Gastroesophageal sphincter (tissue), 4 donors: ENCODE measurements at regions not wholly inside any gene's neighbourhood (a gene's known extent, or its start where the extent isn't known, plus 50 kb on each side); places are given as distances from the start of the nearest gene placed in this dataset.
"Not testable (repeated sequence)": the region's sequence is repeated elsewhere in the genome, so short reads cannot be mapped to it uniquely, and the experiment has no call there.

Experiments used
- ATAC-seq: fragments of 150-250 bp; one replicate; pipeline ENCODE4 v1.9.1; 2016; ENCODE audit warnings: mild to moderate bottlenecking, moderate library complexity
- H3K27ac ChIP-seq, 4 donors: fragments of 200-600 bp; sonication (generic) in 3 of 4; 1 replicate in 3 of 4; 2 replicates in 1 of 4; pipeline ENCODE4 v1.5.1; 2016 to 2019
- H3K27me3 ChIP-seq: fragments of 200-600 bp; sonication (generic); one replicate; pipeline ENCODE4 v1.5.1; 2019
- H3K36me3 ChIP-seq, 2 donors: fragments of 200-600 bp; sonication (generic); one replicate each; pipeline ENCODE4 v1.5.1; 2019; ENCODE audit warnings: control low read depth in 1 of 2
- H3K4me1 ChIP-seq, 3 donors: fragments of 200-600 bp; sonication (generic); 1 replicate in 2 of 3; 2 replicates in 1 of 3; pipeline ENCODE4 v1.5.1; 2016 to 2019; ENCODE audit warnings: control low read depth in 2 of 3
- H3K4me3 ChIP-seq, 2 donors: fragments of 200-600 bp; sonication (generic); one replicate each; pipeline ENCODE4 v1.5.1; 2019; ENCODE audit warnings: mild to moderate bottlenecking in 1 of 2, moderate library complexity in 1 of 2
- H3K9me3 ChIP-seq, 3 donors: fragments of 200-600 bp; sonication (generic); one replicate each; pipeline ENCODE4 v1.5.1; 2017 to 2019; ENCODE audit warnings: control low read depth in 2 of 3
- EP300 ChIP-seq: sonication (generic); formaldehyde crosslinking; IDR thresholded peaks from one replicate; pipeline ENCODE4 v1.6.1; 2017; ENCODE audit warnings: antibody characterized with exemption, mild to moderate bottlenecking
- POLR2A ChIP-seq, 2 donors: fragments of 450-650 bp; IDR thresholded peaks; one replicate each; pipeline ENCODE4 v1.6.1; 2017; ENCODE audit warnings: antibody characterized with exemption in 2 of 2, mild to moderate bottlenecking in 2 of 2, moderate library complexity in 1 of 2
- POLR2AphosphoS5 ChIP-seq: sonication (generic); formaldehyde crosslinking; IDR thresholded peaks from one replicate; pipeline ENCODE4 v1.6.1; 2017; ENCODE audit warnings: antibody characterized with exemption
- WGBS, 2 donors: methylation state at CpG; one replicate each; pipeline ENCODE4 v1.1.5; 2018; ENCODE audit warnings: low coverage in 1 of 2; 5-methylcytosine and 5-hydroxymethylcytosine counted together
- TF ChIP-seq, protein P1 (sequence below), 4 experiments: fragments of 200-600 bp in 2 of 4; fragments of 450-650 bp in 2 of 4; sonication (generic) in 1 of 4; IDR thresholded peaks; one replicate each; pipeline ENCODE4 v1.5.1; 2017 to 2019; ENCODE audit warnings: antibody characterized with exemption in 4 of 4, mild to moderate bottlenecking in 2 of 4, moderate library complexity in 2 of 4

DNA sequence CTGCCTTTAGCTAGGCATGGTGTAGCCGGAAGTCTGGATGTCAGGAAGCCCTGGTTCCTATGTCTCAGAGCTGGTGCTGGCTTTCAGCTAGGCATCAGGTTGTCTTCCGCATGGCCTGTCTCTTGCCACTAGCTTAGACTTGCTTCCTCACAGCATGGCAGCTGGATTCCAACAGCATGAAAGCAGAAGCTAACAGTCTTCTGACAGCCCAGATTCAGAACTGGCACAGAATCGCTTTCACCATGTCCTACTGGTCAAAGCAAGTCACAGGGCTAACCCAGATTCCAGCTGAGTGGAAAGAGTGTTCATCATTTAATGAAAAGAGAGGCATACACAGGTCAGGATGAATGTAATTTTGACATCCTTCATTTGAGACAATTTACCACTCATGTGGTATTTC is 1050.5 kb downstream of the ROBO2 start:
- Histone ChIP-seq H3K27ac (no peak overlapping the region), H3K9me3 (no peaks in the 10 kb centered on the region), H3K27me3 (no peaks in the 10 kb centered on the region), H3K4me3 (no peak overlapping the region), H3K4me1 (no peaks in the 10 kb centered on the region), H3K36me3 (no peaks in the 10 kb centered on the region)
- TF ChIP-seq POLR2AphosphoS5 = no peak
- TF ChIP-seq EP300 = no peak
- TF ChIP-seq, protein P1, sequence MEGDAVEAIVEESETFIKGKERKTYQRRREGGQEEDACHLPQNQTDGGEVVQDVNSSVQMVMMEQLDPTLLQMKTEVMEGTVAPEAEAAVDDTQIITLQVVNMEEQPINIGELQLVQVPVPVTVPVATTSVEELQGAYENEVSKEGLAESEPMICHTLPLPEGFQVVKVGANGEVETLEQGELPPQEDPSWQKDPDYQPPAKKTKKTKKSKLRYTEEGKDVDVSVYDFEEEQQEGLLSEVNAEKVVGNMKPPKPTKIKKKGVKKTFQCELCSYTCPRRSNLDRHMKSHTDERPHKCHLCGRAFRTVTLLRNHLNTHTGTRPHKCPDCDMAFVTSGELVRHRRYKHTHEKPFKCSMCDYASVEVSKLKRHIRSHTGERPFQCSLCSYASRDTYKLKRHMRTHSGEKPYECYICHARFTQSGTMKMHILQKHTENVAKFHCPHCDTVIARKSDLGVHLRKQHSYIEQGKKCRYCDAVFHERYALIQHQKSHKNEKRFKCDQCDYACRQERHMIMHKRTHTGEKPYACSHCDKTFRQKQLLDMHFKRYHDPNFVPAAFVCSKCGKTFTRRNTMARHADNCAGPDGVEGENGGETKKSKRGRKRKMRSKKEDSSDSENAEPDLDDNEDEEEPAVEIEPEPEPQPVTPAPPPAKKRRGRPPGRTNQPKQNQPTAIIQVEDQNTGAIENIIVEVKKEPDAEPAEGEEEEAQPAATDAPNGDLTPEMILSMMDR (IDR thresholded peaks at IDR 0.05) = no peak
- no peak for TF ChIP-seq POLR2A (IDR thresholded peaks at IDR 0.05)
- WGBS, 2 donors = 100% methylated on average over 1 of the region's 3 CpGs; no CpG with 5 or more reads in 1 of the 2 donors
- no peak for ATAC-seq

DNA sequence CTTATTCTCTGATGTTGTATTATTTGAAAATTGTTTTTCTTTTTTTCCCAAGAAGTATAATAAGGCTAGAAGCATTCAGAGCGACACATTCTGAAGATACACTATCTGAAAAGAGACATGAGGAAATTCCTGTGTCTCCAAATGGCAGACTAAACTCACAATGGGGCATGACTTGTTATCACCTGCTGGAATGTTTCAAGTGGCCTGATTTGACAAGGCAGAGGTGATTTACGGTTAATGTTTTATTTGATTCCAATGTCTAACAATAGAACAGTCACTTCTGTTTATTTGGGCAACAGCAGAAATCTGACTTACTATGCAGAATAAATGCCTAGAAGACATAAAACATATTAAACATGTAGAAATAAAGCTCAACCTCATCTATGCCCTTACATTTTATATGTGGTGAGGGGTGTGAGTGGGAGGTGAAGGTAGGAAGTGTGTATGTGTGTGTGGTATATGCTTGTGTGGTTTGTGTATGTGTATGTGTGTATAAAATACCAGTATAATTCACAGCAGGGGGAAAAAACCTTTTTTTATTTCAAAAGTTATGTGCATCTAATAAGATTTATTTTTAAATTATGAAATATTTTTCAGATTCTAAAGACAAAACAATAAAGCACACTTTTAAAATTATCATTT is 1051.7 kb downstream of the ROBO2 start:
- Histone ChIP-seq H3K4me3 (no peak overlapping the region), H3K27ac (no peak overlapping the region), H3K4me1 (no peaks in the 10 kb centered on the region), H3K27me3 (no peaks in the 10 kb centered on the region), H3K36me3 (no peaks in the 10 kb centered on the region), H3K9me3 (no peaks in the 10 kb centered on the region)
- no peak for ATAC-seq
- WGBS, 2 donors = 72% methylated on average over 2 of the region's 2 CpGs
- no peak for TF ChIP-seq EP300
- no peak for TF ChIP-seq POLR2A (IDR thresholded peaks at IDR 0.05)
- TF ChIP-seq, protein P1 (IDR thresholded peaks at IDR 0.05) = no peak
- TF ChIP-seq POLR2AphosphoS5 = no peak

DNA sequence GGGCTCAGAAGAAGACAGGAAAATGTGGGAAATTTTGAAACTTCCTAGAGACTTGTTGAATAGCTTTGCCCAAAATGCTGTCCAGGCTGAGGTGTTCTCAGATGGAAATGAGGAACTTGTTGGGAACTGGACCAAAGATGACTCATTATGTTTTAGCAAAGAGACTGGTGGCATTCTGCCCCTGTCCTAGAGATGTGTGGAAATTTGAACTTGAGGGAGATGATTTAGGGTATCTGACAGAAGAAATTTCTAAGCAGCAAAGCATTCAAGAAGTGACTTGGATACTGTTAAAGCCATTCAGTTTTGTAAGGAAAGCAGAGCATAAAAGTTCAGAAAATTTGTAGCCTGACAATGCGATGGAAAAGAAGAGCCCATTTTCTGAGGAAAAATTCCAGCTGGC is 1052.7 kb downstream of the ROBO2 start:
- not testable (repeated sequence) for H3K36me3 ChIP-seq, ATAC-seq, H3K4me1 ChIP-seq, H3K4me3 ChIP-seq, H3K27me3 ChIP-seq, H3K9me3 ChIP-seq, H3K27ac ChIP-seq
- 40 to 79% methylated on average over 1 of the region's 1 CpG for WGBS, 2 donors

DNA sequence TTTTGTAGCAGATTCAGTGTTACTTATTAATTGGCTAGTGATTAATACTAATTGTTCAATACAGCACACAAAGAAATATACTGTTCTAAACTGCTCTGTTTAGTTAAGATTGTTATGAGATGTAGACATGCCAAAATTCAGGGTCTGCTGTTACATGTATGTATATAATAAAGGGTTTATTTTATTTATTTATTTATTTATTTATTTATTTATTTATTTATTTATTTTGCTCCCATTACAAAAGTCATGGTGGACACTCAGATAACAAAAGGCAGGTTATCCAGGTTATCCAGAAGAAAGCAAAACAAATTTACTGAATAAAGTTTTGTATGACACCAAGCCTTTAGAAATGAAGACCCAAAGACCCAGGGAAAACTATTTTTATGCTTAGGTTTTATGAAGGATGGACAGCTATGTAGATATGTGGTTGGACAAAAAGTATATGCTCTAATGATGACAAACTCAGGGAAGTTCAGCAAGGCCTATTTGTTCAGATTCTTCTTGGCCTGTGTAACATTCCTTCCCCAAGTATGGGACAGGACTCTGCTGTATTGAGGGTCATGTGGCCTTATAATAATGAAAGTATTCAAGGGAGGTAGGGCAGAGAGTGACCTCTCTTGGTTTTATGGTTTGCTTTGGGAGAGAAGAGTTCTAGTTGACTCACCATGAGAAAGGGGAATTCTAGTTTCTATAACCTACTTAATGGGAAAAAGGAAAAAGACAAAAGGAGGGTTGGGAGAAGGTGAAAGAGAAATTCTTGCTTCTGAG is 1056.8 kb downstream of the ROBO2 start:
- TF ChIP-seq EP300 = no peak
- TF ChIP-seq, protein P1 (IDR thresholded peaks at IDR 0.05) = no peak
- no peak for TF ChIP-seq POLR2A (IDR thresholded peaks at IDR 0.05)
- no peak for TF ChIP-seq POLR2AphosphoS5
- H3K27ac ChIP-seq = no peak overlapping the region
- no peak for ATAC-seq
- H3K36me3 ChIP-seq = no peaks in the 10 kb centered on the region
- H3K4me1 ChIP-seq = peaks cover 0 to 5% (median 0%) of the 10 kb centered on the region in 3 donors
- H3K4me3 ChIP-seq = no peak overlapping the region
- no peaks in the 10 kb centered on the region for H3K27me3 ChIP-seq
- H3K9me3 ChIP-seq = no peaks in the 10 kb centered on the region

DNA sequence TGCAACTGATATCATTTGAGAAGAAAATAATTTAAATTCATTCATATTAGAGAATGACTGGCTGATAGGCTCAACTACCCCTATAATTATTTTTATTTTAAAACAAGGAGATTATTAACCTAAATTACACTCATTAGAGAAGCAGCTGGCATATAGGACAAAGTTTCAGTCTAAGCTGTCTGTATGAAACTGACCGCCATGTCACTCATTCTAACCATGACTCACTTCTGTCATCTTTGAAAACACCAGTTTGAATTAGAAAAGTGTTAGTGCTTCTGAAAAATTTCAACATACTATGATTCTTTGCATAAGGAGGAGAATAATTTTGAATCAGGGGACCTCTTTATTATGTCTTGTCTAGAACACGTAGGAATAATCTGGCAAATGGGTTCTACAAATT is 1058.5 kb downstream of the ROBO2 start:
- H3K9me3 ChIP-seq = no peaks in the 10 kb centered on the region
- no peak overlapping the region for H3K4me3 ChIP-seq
- no peak for TF ChIP-seq POLR2A (IDR thresholded peaks at IDR 0.05)
- TF ChIP-seq, protein P1 (IDR thresholded peaks at IDR 0.05) = no peak
- no peak for TF ChIP-seq POLR2AphosphoS5
- no peak for TF ChIP-seq EP300
- no peaks in the 10 kb centered on the region for H3K27me3 ChIP-seq
- H3K27ac ChIP-seq = no peak overlapping the region
- 88 to 91% methylated on average over 1 to 2 of the region's 2 CpGs for WGBS, 2 donors
- H3K4me1 ChIP-seq = peaks cover 0 to 5% (median 0%) of the 10 kb centered on the region in 3 donors
- H3K36me3 ChIP-seq = no peaks in the 10 kb centered on the region
- ATAC-seq = no peak
